SK-N-MC (cell line): ENCODE measurements at regions not wholly inside any gene's neighbourhood (a gene's known extent, or its start where the extent isn't known, plus 50 kb on each side); places are given as distances from the start of the nearest gene placed in this dataset.

Experiments used
- DNase-seq: peaks from one replicate; pipeline ENCODE4 v3.0.0-alpha.2; 2011; ENCODE audit warnings: low read depth, low spot score
- H3K27ac ChIP-seq: fragments of 200-600 bp; sonication (generic); 2 replicates; pipeline ENCODE4 v1.5.1; 2016; ENCODE audit warnings: mixed run types
- H3K36me3 ChIP-seq: fragments of 200-600 bp; sonication (generic); 2 replicates; pipeline ENCODE4 v1.6.1; 2017; ENCODE audit warnings: antibody characterized with exemption, low read length, mixed read lengths; ENCODE audit not compliant: insufficient read depth
- H3K4me3 ChIP-seq: fragments of 200-600 bp; sonication (generic); 2 replicates; pipeline ENCODE4 v1.5.1; 2016
- H3K9ac ChIP-seq: fragments of 200-600 bp; sonication (generic); 2 replicates; pipeline ENCODE4 v1.8.0; 2017; ENCODE audit warnings: mixed run types, mixed read lengths; ENCODE audit not compliant: insufficient read length
- H3K9me3 ChIP-seq: fragments of 200-600 bp; sonication (generic); 2 replicates; pipeline ENCODE4 v1.6.1; 2017; ENCODE audit warnings: low read depth, mild to moderate bottlenecking, antibody characterized with exemption, low read length, moderate library complexity, mixed read lengths
- EZH2 ChIP-seq: fragments of 200-600 bp; sonication (generic); IDR thresholded peaks from one replicate; pipeline ENCODE4 v1.6.1; 2017; ENCODE audit warnings: antibody characterized with exemption
- FOXP2 ChIP-seq: optimal IDR thresholded peaks from 2 replicates; pipeline ENCODE3; 2011; ENCODE audit warnings: mild to moderate bottlenecking, moderate library complexity; ENCODE audit not compliant: insufficient read depth; ENCODE audit errors: extremely low read length, control extremely low read depth
- POLR2AphosphoS5 ChIP-seq: IDR thresholded peaks from 2 replicates; pipeline ENCODE4 v1.6.1; 2012; ENCODE audit warnings: mild to moderate bottlenecking, low read depth, low read length, borderline replicate concordance

- H3K9ac ChIP-seq: no peak overlapping the region
- H3K36me3 ChIP-seq: no peaks in the 10 kb centered on the region
- H3K27ac ChIP-seq: no peak overlapping the region
- DNase-seq: no peak
- no peak for TF ChIP-seq EZH2
- TF ChIP-seq POLR2AphosphoS5: no peak
- H3K9me3 ChIP-seq: no peaks in the 10 kb centered on the region
- H3K4me3 ChIP-seq: no peak overlapping the region
Measured at GRCh38 chr18:67995769-67996168, 479.2 kb upstream of the DSEL start.

- no peak overlapping the region for H3K4me3 ChIP-seq
Measured at GRCh38 chr18:67980241-67980640, 463.7 kb upstream of the DSEL start.

DNA sequence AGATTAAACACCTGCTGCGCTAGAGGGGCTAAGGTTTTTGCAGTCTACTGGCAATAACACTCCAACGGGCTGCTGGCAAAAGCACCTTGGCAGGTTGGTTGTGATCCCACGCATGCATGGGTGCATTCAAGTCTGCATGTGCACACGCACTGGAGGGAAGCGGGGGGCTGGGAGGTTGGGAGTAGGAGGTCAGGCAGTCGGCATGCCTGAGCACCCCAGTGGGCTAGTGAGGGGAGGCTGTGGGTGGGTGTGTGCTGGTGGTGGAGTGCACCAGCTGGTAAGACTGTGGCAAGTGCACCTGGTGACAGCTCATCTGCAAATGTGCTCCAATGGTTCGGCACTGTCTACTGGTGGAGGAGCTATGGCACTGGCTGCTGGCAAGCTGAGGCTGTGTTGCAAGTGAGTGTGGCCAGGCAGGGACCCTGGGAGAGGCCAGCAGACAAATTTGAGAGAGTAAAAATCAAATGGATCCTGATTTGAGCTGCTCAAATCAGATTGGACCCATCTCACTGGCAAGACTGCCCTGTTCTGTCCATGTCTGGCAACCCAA is 460.6 kb upstream of the DSEL start:
- no peak for DNase-seq
- TF ChIP-seq EZH2: no peak
- TF ChIP-seq POLR2AphosphoS5: no peak
- no peak overlapping the region for H3K9ac ChIP-seq
- H3K4me3 ChIP-seq: no peak overlapping the region
- H3K9me3 ChIP-seq: no peaks in the 10 kb centered on the region
- no peak overlapping the region for H3K27ac ChIP-seq
- no peaks in the 10 kb centered on the region for H3K36me3 ChIP-seq

More at GRCh38 chr18:67980241-67980640, 463.7 kb upstream of the DSEL start:
- no peak for DNase-seq
- no peak for TF ChIP-seq FOXP2
- no peak for TF ChIP-seq POLR2AphosphoS5
- no peak for TF ChIP-seq EZH2
- Histone ChIP-seq H3K9me3 (no peaks in the 10 kb centered on the region), H3K9ac (no peak overlapping the region), H3K27ac (no peak overlapping the region), H3K36me3 (no peaks in the 10 kb centered on the region)

GRCh38 chr18:67973916-67974315 is 457.4 kb upstream of the DSEL start:
- no peak overlapping the region for H3K27ac ChIP-seq
- TF ChIP-seq EZH2 (no peak), POLR2AphosphoS5 (no peak), FOXP2 (no peak)
- no peak overlapping the region for H3K4me3 ChIP-seq

DNA sequence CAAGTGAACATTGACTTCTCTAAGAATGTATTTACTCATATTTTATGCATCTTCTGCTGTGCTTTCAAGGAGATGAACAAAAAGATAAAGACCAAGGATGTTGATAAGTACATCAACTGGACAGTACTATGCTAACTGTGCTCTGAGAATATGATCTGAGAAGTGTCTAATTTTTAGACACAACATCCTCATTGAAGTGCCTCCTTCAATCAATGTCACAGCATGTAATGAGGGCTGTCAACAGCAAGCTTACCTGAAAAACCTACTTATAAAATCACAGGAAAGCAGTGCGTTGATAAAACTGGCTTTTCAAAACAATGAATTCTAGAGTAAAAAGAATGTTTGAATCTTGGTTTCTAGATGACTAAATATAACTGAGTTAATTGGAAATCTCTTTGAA is 452.9 kb upstream of the DSEL start:
- H3K4me3 ChIP-seq: no peak overlapping the region
- no peak for DNase-seq
- TF ChIP-seq FOXP2 (no peak), EZH2 (no peak), POLR2AphosphoS5 (no peak)
- H3K36me3 ChIP-seq: no peaks in the 10 kb centered on the region
- no peaks in the 10 kb centered on the region for H3K9me3 ChIP-seq
- no peak overlapping the region for H3K9ac ChIP-seq
- no peak overlapping the region for H3K27ac ChIP-seq

More at GRCh38 chr18:67973916-67974315, 457.4 kb upstream of the DSEL start:
- no peak overlapping the region for H3K9ac ChIP-seq
- DNase-seq: peak; percentile 1
- no peaks in the 10 kb centered on the region for H3K9me3 ChIP-seq
- H3K36me3 ChIP-seq: no peaks in the 10 kb centered on the region

- no peaks in the 10 kb centered on the region for H3K36me3 ChIP-seq
- no peaks in the 10 kb centered on the region for H3K9me3 ChIP-seq
- no peak for TF ChIP-seq FOXP2
- TF ChIP-seq EZH2: no peak
- TF ChIP-seq POLR2AphosphoS5: no peak
- no peak overlapping the region for H3K4me3 ChIP-seq
- no peak overlapping the region for H3K27ac ChIP-seq
- DNase-seq: no peak
- no peak overlapping the region for H3K9ac ChIP-seq
Measured at GRCh38 chr18:67966224-67966623, 449.7 kb upstream of the DSEL start.

GRCh38 chr18:67964462-67964861 is 447.9 kb upstream of the DSEL start:
- no peak for DNase-seq
- Histone ChIP-seq H3K27ac (no peak overlapping the region), H3K36me3 (no peaks in the 10 kb centered on the region), H3K9ac (no peak overlapping the region), H3K4me3 (no peak overlapping the region), H3K9me3 (no peaks in the 10 kb centered on the region)
- TF ChIP-seq POLR2AphosphoS5 (no peak), EZH2 (no peak), FOXP2 (no peak)

GRCh38 chr18:67961701-67962440 is 445.4 kb upstream of the DSEL start:
- H3K27ac ChIP-seq: no peak overlapping the region
- DNase-seq: no peak
- no peaks in the 10 kb centered on the region for H3K9me3 ChIP-seq
- no peak overlapping the region for H3K4me3 ChIP-seq
- H3K36me3 ChIP-seq: no peaks in the 10 kb centered on the region
- H3K9ac ChIP-seq: no peak overlapping the region
- TF ChIP-seq EZH2 (no peak), FOXP2 (no peak), POLR2AphosphoS5 (no peak)

DNA sequence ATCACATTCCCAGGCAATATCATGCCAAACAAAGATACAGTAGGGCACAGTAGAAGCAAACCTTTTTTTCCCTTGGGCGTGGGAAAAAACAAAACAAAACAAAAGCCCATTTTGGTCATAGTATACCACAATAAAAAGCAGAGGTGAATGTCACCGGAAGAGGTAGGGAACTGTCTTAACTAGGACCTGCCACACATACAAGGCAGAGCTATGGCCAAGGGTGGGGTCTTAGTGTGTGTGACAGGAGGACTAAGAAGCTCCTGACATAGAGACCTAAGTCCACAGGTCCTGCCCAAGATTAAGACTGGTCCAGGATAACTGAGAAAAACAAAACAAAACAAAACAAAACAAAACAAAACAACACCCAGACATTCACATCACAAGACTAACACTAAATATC is 441.2 kb upstream of the DSEL start:
- DNase-seq: no peak
- H3K36me3 ChIP-seq: no peaks in the 10 kb centered on the region
- TF ChIP-seq FOXP2 (no peak), EZH2 (no peak), POLR2AphosphoS5 (no peak)
- no peak overlapping the region for H3K9ac ChIP-seq
- no peaks in the 10 kb centered on the region for H3K9me3 ChIP-seq
- H3K4me3 ChIP-seq: no peak overlapping the region
- no peak overlapping the region for H3K27ac ChIP-seq
